T-cell (primary cell): ENCODE measurements at regions not wholly inside any gene's neighbourhood (a gene's known extent, or its start where the extent isn't known, plus 50 kb on each side); places are given as distances from the start of the nearest gene placed in this dataset.

ENCODE experiments used
- ATAC-seq, 4 experiments: fragments of 200-7000 bp in 3 of 4; fragments of 150-1000 bp in 1 of 4; cut with Tn5 transposase; replicated peaks in 1 of 4; 1 replicate in 3 of 4; 2 replicates in 1 of 4; pipeline ENCODE4 v1.10.0; 2021; ENCODE audit warnings: moderate library complexity in 3 of 4, mild to moderate bottlenecking in 2 of 4, moderate number of reproducible peaks in 1 of 4
- CTCF ChIA-PET, 2 donors: fragments of 300-600 bp; sonication (Branson Sonifier 250); formaldehyde crosslinking; loops; one replicate each; lab custom pipeline; 2022; ENCODE audit warnings: antibody characterized with exemption in 2 of 2; lab: Charles Lee
- POLR2A ChIA-PET, 2 donors: fragments of 300-600 bp; sonication (Branson Sonifier 250); formaldehyde crosslinking; loops; one replicate each; lab custom pipeline; 2022; ENCODE audit warnings: antibody characterized with exemption in 2 of 2; lab: Charles Lee
- DNase-seq, 35 experiments: peaks; one replicate each; pipeline versions ENCODE4 v3.0.0 to v3.0.0-alpha.2; 2013 to 2023
- H3K27ac ChIP-seq: one replicate; pipeline ENCODE4 v1.5.1; 2013; ENCODE audit warnings: low read length
- H3K27me3 ChIP-seq, 2 experiments: replicated peaks in 1 of 2; 1 replicate in 1 of 2; 2 replicates in 1 of 2; pipeline versions ENCODE4 v1.6.1 to v1.7.0; 2013; ENCODE audit warnings: low read length in 1 of 2, mixed read lengths in 1 of 2; ENCODE audit not compliant: control insufficient read depth in 2 of 2, insufficient read depth in 2 of 2; ENCODE audit errors: extremely low read depth in 1 of 2
- H3K36me3 ChIP-seq, 2 donors: 1 replicate in 1 of 2; 2 replicates in 1 of 2; pipeline versions ENCODE4 v1.6.1 to v1.7.0; 2013; ENCODE audit warnings: low read length in 1 of 2; ENCODE audit not compliant: control insufficient read depth in 2 of 2, insufficient read depth in 1 of 2; ENCODE audit errors: extremely low read depth in 1 of 2
- H3K4me1 ChIP-seq, 2 experiments: 1 replicate in 1 of 2; 2 replicates in 1 of 2; pipeline versions ENCODE4 v1.6.1 to v1.7.0; 2013; ENCODE audit warnings: low read length in 2 of 2, mixed read lengths in 1 of 2; ENCODE audit not compliant: insufficient read depth in 2 of 2, control insufficient read depth in 1 of 2; ENCODE audit errors: extremely low read depth in 1 of 2
- H3K4me3 ChIP-seq, 2 donors: 1 replicate in 1 of 2; 2 replicates in 1 of 2; pipeline versions ENCODE4 v1.5.1 to v1.7.0; 2013; ENCODE audit warnings: mild to moderate bottlenecking in 2 of 2, low read length in 1 of 2, moderate library complexity in 1 of 2; ENCODE audit not compliant: control insufficient read depth in 1 of 2; ENCODE audit errors: extremely low read depth in 1 of 2
- H3K9me3 ChIP-seq: 2 replicates; pipeline ENCODE4 v1.7.0; 2013
- H3K27ac Mint-ChIP-seq, 2 donors: one replicate each; pipeline ENCODE4 v1.8.0; 2020 to 2021; ENCODE audit warnings: mild to moderate bottlenecking in 2 of 2, mixed read lengths in 2 of 2
- H3K27me3 Mint-ChIP-seq, 2 donors: one replicate each; pipeline ENCODE4 v1.8.0; 2021 to 2022; ENCODE audit warnings: mixed read lengths in 2 of 2
- H3K36me3 Mint-ChIP-seq: one replicate; pipeline ENCODE4 v1.8.0; 2021; ENCODE audit warnings: mixed read lengths
- H3K4me1 Mint-ChIP-seq, 3 donors: one replicate each; pipeline ENCODE4 v1.8.0; 2020 to 2022; ENCODE audit warnings: mixed read lengths in 3 of 3, mild to moderate bottlenecking in 1 of 3
- H3K4me3 Mint-ChIP-seq, 3 donors: one replicate each; pipeline ENCODE4 v1.8.0; 2020 to 2022; ENCODE audit warnings: mild to moderate bottlenecking in 3 of 3, mixed read lengths in 3 of 3, moderate library complexity in 3 of 3
- H3K9me3 Mint-ChIP-seq, 3 donors: one replicate each; pipeline ENCODE4 v1.8.0; 2020 to 2022; ENCODE audit warnings: mixed read lengths in 3 of 3
- WGBS: methylation state at CpG from one replicate; pipeline ENCODE4 v1.1.5; 2013; ENCODE audit warnings: missing lambda C conversion rate; ENCODE audit not compliant: insufficient coverage; 5-methylcytosine and 5-hydroxymethylcytosine counted together

DNA sequence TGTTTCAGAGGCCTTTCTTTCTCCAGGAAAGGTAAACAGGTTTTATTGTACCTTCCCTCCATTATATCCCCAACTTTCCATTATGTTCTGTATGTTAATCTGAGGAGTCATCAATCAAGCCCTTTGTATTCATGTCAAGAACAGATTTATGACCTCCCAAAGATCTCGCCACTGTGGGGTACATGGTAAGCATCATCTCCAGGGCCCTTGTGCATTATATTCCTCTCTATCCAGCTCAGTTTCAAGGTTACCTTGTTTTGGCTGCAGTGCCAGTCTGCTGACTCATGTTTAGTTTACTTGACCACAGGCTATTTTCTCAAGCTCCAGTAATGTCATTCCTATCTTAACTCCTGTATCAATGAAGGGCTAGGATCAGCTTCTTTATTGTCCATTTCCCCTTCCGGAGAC, 125.1 kb upstream of the FRMPD4 start:
- H3K36me3 ChIP-seq, result no peaks in the 10 kb centered on the region
- no peaks in the 10 kb centered on the region for H3K27me3 ChIP-seq
- Mint-ChIP-seq H3K36me3 (no peaks in the 10 kb centered on the region), H3K4me1 (no peaks in the 10 kb centered on the region), H3K4me3 (no peak overlapping the region), H3K9me3 (no peaks in the 10 kb centered on the region), H3K27me3 (peaks cover 0 to 9% of the 10 kb centered on the region in 2 donors), H3K27ac (no peak overlapping the region)
- ChIA-PET CTCF (interaction anchor here in 1 of 2 donors (0.6 kb wide), 1 partner anchor 9 kb away, joined by 3 read pairs; no protein-coding TSS in a partner anchor), POLR2A (no interaction called here)
- no peak overlapping the region for H3K27ac ChIP-seq
- no peaks in the 10 kb centered on the region for H3K9me3 ChIP-seq
- no peak for ATAC-seq
- DNase-seq, result no peak
- no CpG with 5 or more reads among the region's 2 CpGs for WGBS
- H3K4me1 ChIP-seq, result no peaks in the 10 kb centered on the region
- no peak overlapping the region for H3K4me3 ChIP-seq

DNA sequence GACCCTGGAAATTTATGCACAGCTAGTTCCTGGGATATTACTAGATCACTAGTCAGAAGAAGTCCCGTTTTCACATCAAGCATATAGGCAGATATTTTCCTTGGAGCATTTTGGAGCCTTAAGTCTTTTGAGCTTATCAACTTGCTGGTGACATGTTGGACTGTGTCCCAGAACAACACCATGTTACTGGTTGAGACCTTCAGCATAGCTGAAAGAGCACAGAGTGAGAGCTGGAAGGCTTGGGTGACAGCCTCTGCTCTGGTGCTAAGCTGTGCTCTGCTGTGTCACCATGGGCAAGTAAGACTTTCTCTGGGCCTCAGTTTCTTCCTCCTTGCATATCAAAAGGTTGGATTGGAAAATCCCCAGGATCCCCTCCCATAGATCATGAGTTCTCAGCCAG, 116.6 kb upstream of the FRMPD4 start:
- CTCF ChIA-PET, result no interaction called here
- H3K9me3 ChIP-seq, result no peaks in the 10 kb centered on the region
- WGBS, result 40% methylated on average over 1 of the region's 1 CpG
- no peaks in the 10 kb centered on the region for H3K36me3 ChIP-seq
- H3K36me3 Mint-ChIP-seq, result no peaks in the 10 kb centered on the region
- H3K27me3 ChIP-seq, result no peaks in the 10 kb centered on the region
- H3K4me1 ChIP-seq, result no peaks in the 10 kb centered on the region
- no peak overlapping the region for H3K4me3 ChIP-seq
- no peak for ATAC-seq
- POLR2A ChIA-PET, result no interaction called here
- H3K4me3 Mint-ChIP-seq, result no peak overlapping the region
- DNase-seq, result no peak
- H3K27ac Mint-ChIP-seq, result no peak overlapping the region
- H3K27me3 Mint-ChIP-seq, result peaks cover 0 to 27% of the 10 kb centered on the region in 2 donors
- H3K9me3 Mint-ChIP-seq, result peaks cover 0 to 3% (median 0%) of the 10 kb centered on the region in 3 donors
- no peak overlapping the region for H3K27ac ChIP-seq
- no peaks in the 10 kb centered on the region for H3K4me1 Mint-ChIP-seq

DNA sequence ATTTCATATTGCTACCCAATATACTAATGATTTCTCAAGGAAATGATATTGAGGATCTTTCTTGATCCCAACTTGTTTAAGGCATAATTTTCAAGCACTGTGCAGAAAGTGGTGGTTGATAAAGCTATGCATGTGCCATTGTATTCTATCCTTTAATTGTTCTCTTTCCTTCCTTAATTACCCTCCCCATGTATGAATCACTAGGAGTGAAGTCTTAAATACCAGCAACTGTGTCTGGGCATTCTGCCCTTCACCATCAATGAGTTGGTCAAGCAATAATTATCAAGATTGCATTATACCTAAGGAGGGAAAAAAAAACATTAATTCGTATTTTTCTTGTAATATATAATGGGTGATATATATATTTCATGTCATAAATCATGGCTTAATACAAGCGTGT, 111.8 kb upstream of the FRMPD4 start:
- Histone ChIP-seq H3K27ac (no peak overlapping the region), H3K27me3 (no peaks in the 10 kb centered on the region), H3K36me3 (no peaks in the 10 kb centered on the region), H3K4me3 (no peak overlapping the region), H3K4me1 (no peaks in the 10 kb centered on the region), H3K9me3 (no peaks in the 10 kb centered on the region)
- WGBS, result no CpG with 5 or more reads among the region's 2 CpGs
- H3K27ac Mint-ChIP-seq, result no peak overlapping the region
- CTCF ChIA-PET, result no interaction called here
- peaks cover 0 to 36% of the 10 kb centered on the region in 2 donors for H3K27me3 Mint-ChIP-seq
- H3K36me3 Mint-ChIP-seq, result no peaks in the 10 kb centered on the region
- POLR2A ChIA-PET, result no interaction called here
- DNase-seq (no peak), ATAC-seq (no peak)
- no peaks in the 10 kb centered on the region for H3K4me1 Mint-ChIP-seq
- H3K9me3 Mint-ChIP-seq, result peaks cover 0 to 3% (median 0%) of the 10 kb centered on the region in 3 donors
- H3K4me3 Mint-ChIP-seq, result no peak overlapping the region

DNA sequence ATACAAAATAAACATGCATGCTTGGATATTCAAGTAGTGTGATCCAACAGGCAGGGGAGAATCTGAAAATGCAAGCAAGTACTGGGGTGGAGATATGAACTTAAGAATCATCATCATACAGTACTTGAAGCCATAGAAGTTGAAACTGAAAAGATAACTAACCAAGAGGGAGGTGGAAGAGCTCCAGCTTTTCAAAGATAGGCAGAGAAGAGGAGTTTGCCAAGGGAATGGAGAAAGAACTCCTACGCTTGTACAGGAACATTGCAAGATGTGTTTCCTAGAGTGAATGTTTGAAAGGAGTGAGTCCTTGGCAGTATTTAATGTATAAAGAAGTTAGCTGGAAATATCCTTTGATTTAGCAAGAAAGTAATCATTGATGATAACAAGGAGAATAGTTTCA, 106.2 kb upstream of the FRMPD4 start:
- DNase-seq (no peak), ATAC-seq (no peak)
- WGBS, result no CpG with 5 or more reads among the region's 1 CpG
- H3K27me3 ChIP-seq, result no peaks in the 10 kb centered on the region
- H3K4me1 ChIP-seq, result no peaks in the 10 kb centered on the region
- Mint-ChIP-seq H3K27me3 (peaks cover 0 to 18% of the 10 kb centered on the region in 2 donors), H3K4me3 (no peak overlapping the region), H3K9me3 (no peaks in the 10 kb centered on the region), H3K27ac (no peak overlapping the region), H3K36me3 (no peaks in the 10 kb centered on the region), H3K4me1 (no peaks in the 10 kb centered on the region)
- no peak overlapping the region for H3K27ac ChIP-seq
- no peaks in the 10 kb centered on the region for H3K9me3 ChIP-seq
- ChIA-PET CTCF (no interaction called here), POLR2A (no interaction called here)
- H3K36me3 ChIP-seq, result no peaks in the 10 kb centered on the region
- no peak overlapping the region for H3K4me3 ChIP-seq

DNA sequence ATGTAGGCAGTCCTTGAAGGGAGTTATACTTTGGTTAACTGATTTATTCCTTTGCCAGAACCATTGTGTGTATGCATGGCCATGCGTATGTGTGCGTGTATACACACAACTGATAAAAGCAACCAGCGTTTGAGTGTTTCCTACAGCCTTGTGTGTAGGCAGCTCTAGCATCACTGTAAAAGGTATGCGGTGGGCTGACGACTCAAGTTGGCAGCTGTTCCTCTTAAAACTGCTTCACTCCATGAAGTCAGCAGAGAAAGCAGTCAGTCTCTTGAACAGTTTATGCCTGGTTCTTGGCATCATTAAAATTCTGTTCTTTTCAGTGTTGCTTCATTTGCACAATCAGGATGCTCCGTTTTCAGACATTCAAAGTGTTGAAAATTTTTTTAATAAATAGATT, 103.5 kb upstream of the FRMPD4 start:
- H3K9me3 Mint-ChIP-seq, result no peaks in the 10 kb centered on the region
- H3K27ac Mint-ChIP-seq, result no peak overlapping the region
- Histone ChIP-seq H3K36me3 (no peaks in the 10 kb centered on the region), H3K9me3 (no peaks in the 10 kb centered on the region), H3K27ac (no peak overlapping the region), H3K4me1 (no peaks in the 10 kb centered on the region), H3K27me3 (no peaks in the 10 kb centered on the region), H3K4me3 (no peak overlapping the region)
- H3K4me3 Mint-ChIP-seq, result no peak overlapping the region
- H3K36me3 Mint-ChIP-seq, result no peaks in the 10 kb centered on the region
- 82% methylated on average over 2 of the region's 6 CpGs for WGBS
- ATAC-seq (no peak), DNase-seq (no peak)
- ChIA-PET CTCF (no interaction called here), POLR2A (no interaction called here)
- peaks cover 0 to 4% of the 10 kb centered on the region in 2 donors for H3K27me3 Mint-ChIP-seq
- no peaks in the 10 kb centered on the region for H3K4me1 Mint-ChIP-seq

DNA sequence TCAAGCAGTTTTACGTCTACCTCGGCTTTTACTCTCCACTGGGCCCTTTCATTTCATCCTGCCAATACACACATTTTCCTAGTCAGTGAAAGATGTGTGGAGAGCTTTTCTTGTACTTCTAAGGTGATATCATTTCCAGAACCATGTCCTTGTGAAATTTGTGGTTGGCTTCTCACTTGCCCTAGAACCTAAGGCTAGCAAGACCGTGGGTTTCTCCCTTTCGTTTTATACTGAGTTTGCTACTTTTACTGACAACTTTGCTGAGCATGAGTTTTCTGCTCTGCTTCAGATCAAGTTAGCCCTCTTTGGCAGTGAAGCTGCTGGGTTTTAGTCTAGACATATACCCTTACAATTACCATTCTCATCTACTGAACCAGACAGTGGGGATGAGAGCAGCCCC, 95.7 kb upstream of the FRMPD4 start:
- ATAC-seq, result no peak
- Mint-ChIP-seq H3K9me3 (peaks cover 0 to 2% (median 0%) of the 10 kb centered on the region in 3 donors), H3K36me3 (no peaks in the 10 kb centered on the region), H3K4me1 (no peaks in the 10 kb centered on the region), H3K27me3 (peaks cover 0 to 13% of the 10 kb centered on the region in 2 donors), H3K4me3 (no peak overlapping the region), H3K27ac (no peak overlapping the region)
- no CpG with 5 or more reads among the region's 4 CpGs for WGBS
- H3K9me3 ChIP-seq, result no peaks in the 10 kb centered on the region
- no peaks in the 10 kb centered on the region for H3K4me1 ChIP-seq
- ChIA-PET CTCF (no interaction called here), POLR2A (no interaction called here)
- no peaks in the 10 kb centered on the region for H3K36me3 ChIP-seq
- DNase-seq, result no peak
- H3K27me3 ChIP-seq, result no peaks in the 10 kb centered on the region
- H3K27ac ChIP-seq, result no peak overlapping the region
- H3K4me3 ChIP-seq, result no peak overlapping the region

DNA sequence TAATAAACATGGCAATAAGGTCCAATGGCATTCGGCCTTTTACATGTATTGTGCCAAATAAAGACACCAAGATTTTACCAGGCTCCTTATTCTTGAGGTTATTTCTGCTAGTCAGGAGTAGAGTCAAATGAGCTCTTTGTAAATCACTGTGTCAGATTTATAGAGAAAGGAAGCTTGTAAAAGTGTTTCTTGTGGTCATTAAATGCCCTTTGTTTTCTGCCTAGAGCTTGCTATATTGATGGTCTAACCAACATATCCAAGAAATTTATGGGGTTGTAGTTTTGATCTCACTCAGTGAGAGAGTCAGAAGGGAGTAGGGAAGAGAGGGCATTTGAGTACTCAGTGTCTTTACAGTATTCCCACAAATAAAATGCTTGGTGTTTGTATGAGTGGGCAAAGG, 86.2 kb upstream of the FRMPD4 start:
- no CpG with 5 or more reads among the region's 1 CpG for WGBS
- no peaks in the 10 kb centered on the region for H3K4me1 ChIP-seq

More for the DNA sequence above, 86.2 kb upstream of the FRMPD4 start:
- Histone ChIP-seq H3K36me3 (no peaks in the 10 kb centered on the region), H3K27ac (no peak overlapping the region), H3K4me3 (no peak overlapping the region), H3K9me3 (no peaks in the 10 kb centered on the region), H3K27me3 (no peaks in the 10 kb centered on the region)
- no peak for DNase-seq
- POLR2A ChIA-PET, result interaction anchor here in 1 of 2 donors (0.6 kb wide), 1 partner anchor 84 kb away, joined by 3 read pairs; no protein-coding TSS in a partner anchor
- Mint-ChIP-seq H3K9me3 (peaks cover 0 to 3% (median 2%) of the 10 kb centered on the region in 3 donors), H3K27me3 (peaks cover 0 to 16% of the 10 kb centered on the region in 2 donors), H3K4me1 (no peaks in the 10 kb centered on the region), H3K27ac (no peak overlapping the region), H3K4me3 (no peak overlapping the region), H3K36me3 (no peaks in the 10 kb centered on the region)
- CTCF ChIA-PET, result no interaction called here
- no peak for ATAC-seq
